ENCODE measurements at regions not wholly inside any gene's neighbourhood (a gene's known extent, or its start where the extent isn't known, plus 50 kb on each side); places are given as distances from the start of the nearest gene placed in this dataset.

DNA sequence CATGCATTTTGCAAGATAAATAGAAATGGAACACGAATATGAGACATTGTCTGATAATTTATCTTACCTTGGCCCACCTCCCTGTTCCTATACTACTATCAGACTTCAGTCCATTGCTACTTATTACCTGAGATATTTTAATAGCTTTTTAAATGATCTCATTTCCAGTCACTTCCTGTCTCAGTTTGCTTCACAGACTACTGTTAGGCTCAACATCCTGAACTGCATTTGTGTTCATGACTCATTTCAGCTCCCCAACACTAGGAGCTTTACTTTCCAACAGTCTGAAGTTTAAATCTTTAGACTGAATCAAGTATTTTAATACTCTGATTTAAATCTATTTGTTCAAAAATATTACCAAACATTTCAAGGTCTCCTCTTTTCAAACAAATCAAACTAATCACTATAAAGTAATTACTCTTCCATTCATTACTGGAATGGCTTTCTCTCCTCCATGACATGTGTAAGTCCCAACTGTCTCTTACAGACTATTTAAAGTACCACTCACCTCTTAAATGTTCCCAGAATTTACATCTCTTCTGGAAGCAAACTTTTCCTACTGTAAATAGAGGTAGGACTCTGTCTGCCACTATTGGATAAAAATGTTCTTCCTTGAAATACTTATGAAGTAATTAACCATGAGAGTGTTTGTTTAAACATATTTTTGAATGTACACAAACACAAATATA, 1277.6 kb downstream of the ZPLD1 start:
- TF ChIP-seq POLR2A (IDR thresholded peaks at IDR 0.05) = no peak
- no peak for TF ChIP-seq CTCF (IDR thresholded peaks at IDR 0.05)
